ENCODE measurements at regions not wholly inside any gene's neighbourhood (a gene's known extent, or its start where the extent isn't known, plus 50 kb on each side); places are given as distances from the start of the nearest gene placed in this dataset.

DNA sequence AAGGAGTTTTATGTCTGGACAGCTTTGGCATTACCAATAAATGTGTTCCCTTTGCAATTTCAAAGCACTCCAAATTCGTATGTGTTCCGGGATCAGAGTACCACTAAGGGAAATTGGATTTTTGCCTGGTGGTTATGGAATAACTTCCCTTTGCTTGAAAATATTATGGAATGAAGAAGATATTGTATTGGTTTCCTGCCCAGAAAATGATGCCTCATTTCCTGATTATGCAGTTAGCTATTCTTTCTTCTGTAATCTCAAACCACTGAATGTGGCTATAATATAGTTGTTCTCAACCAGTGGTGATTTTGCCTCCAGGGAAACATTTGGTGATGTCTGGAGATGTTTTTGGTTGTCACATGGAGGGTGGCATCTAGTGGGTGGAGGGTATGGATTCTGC lies 142.9 kb downstream of the PCDH7 start:
- Histone ChIP-seq H3K27ac (ENCODE audit: low read depth, low read length) (peak overlapping the region; percentile 100), H3K9me3 (ENCODE audit: control insufficient read depth in 1 of 2, insufficient read depth in 1 of 2, low read depth in 1 of 2, low read length in 2 of 2) (no peaks in the 10 kb centered on the region), H2AFZ (ENCODE audit: low read depth, low read length, poor library complexity, severe bottlenecking) (no peak overlapping the region), H3K79me2 (ENCODE audit: insufficient read depth, low read length) (peaks cover 100% of the 10 kb centered on the region), H4K20me1 (ENCODE audit: insufficient read depth) (no peaks in the 10 kb centered on the region), H3K9ac (ENCODE audit: low read length) (peak overlapping the region; percentile 69), H3K4me2 (ENCODE audit: low read length) (peak overlapping the region; percentile 41), H3K9me2 (ENCODE audit: insufficient read depth) (no peaks in the 10 kb centered on the region), H3K27me3 (ENCODE audit: insufficient read depth, low read length) (no peaks in the 10 kb centered on the region), H3K4me3 (replicated peaks in 1 of 2; ENCODE audit: low read depth in 1 of 2, low read length in 2 of 2) (no peak overlapping the region), H3K4me1 (ENCODE audit: control insufficient read depth in 1 of 2, insufficient read depth in 2 of 2, low read length in 2 of 2) (peaks cover 90 to 100% of the 10 kb centered on the region in 2 experiments), H3K36me3 (ENCODE audit: control insufficient read depth in 1 of 2, insufficient read depth in 2 of 2, low read length in 2 of 2) (no peaks in the 10 kb centered on the region)
- intact Hi-C loops (cut with micrococcal nuclease) = loop anchor here (5.0 to 10.0 kb wide), 2 partner anchors 91 to 162 kb away; no protein-coding TSS in a partner anchor
- RAD21 ChIA-PET (ENCODE audit: low non-redundant PET in 1 of 2, low total read pairs in 2 of 2, uncharacterized antibody in 2 of 2, unreplicated experiment in 2 of 2) = no interaction called here
- BruUV-seq (replicated peaks) = no TSS peak
- ATAC-seq (no peak), DNase-seq (ENCODE audit: low read depth, low spot score) (no peak)
- CTCF ChIA-PET = no interaction called here
- POLR2A ChIA-PET = interaction anchor here (1.0 to 2.7 kb wide), 2 partner anchors 94 to 106 kb away, joined by 5 to 17 read pairs; no protein-coding TSS in a partner anchor
- TF ChIP-seq ELF1 (IDR thresholded peaks at IDR 0.05; ENCODE audit: borderline replicate concordance, low read depth) (peak; percentile 32; the same call in 1 of the 2 replicates), ZFX (IDR thresholded peaks at IDR 0.05) (no peak), ZNF274 (IDR thresholded peaks at IDR 0.05; ENCODE audit: low read depth, low read length) (no peak), EZH2 (IDR thresholded peaks at IDR 0.05) (no peak), CBX3 (IDR thresholded peaks at IDR 0.05; ENCODE audit: low read depth) (peak; percentile 66), REST (IDR thresholded peaks at IDR 0.05; ENCODE audit: low read depth) (no peak), CEBPB (IDR thresholded peaks at IDR 0.05; ENCODE audit: low read depth) (peak; percentile 71), FOSL1 (IDR thresholded peaks at IDR 0.05; ENCODE audit: low read depth) (peak; percentile 60), SP1 (IDR thresholded peaks at IDR 0.05; ENCODE audit: low read depth) (peak; percentile 92), YY1 (IDR thresholded peaks at IDR 0.05; ENCODE audit: extremely low read depth, insufficient replicate concordance, low read depth, low read length) (no peak), EZH2phosphoT487 (IDR thresholded peaks at IDR 0.05; ENCODE audit: borderline replicate concordance) (no peak), ZBTB33 (IDR thresholded peaks at IDR 0.05; ENCODE audit: extremely low read depth, insufficient replicate concordance, low read length) (no peak), POLR2AphosphoS5 (IDR thresholded peaks at IDR 0.05; ENCODE audit: low read depth, low read length) (no peak), SRF (IDR thresholded peaks at IDR 0.05; ENCODE audit: low read depth) (0 out of 2 replicates have a peak, but pooled peaks have one; percentile 58), RAD21 (IDR thresholded peaks at IDR 0.05; ENCODE audit: low read depth) (peak; percentile 34; the same call in 1 of the 2 replicates), JUND (IDR thresholded peaks at IDR 0.05) (peak; percentile 78), SIN3A (IDR thresholded peaks at IDR 0.05; ENCODE audit: low read depth) (no peak), TCF7L2 (IDR thresholded peaks at IDR 0.05; ENCODE audit: borderline replicate concordance, extremely low read depth, insufficient read depth, insufficient read length) (peak; percentile 54)
- TF ChIP-seq, protein P1, sequence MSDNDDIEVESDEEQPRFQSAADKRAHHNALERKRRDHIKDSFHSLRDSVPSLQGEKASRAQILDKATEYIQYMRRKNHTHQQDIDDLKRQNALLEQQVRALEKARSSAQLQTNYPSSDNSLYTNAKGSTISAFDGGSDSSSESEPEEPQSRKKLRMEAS (IDR thresholded peaks at IDR 0.05) = peak; percentile 56; the same call in 1 of the 2 replicates
- TF ChIP-seq, protein P2, sequence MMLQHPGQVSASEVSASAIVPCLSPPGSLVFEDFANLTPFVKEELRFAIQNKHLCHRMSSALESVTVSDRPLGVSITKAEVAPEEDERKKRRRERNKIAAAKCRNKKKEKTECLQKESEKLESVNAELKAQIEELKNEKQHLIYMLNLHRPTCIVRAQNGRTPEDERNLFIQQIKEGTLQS (IDR thresholded peaks at IDR 0.05) = no peak
- TF ChIP-seq, protein P3, sequence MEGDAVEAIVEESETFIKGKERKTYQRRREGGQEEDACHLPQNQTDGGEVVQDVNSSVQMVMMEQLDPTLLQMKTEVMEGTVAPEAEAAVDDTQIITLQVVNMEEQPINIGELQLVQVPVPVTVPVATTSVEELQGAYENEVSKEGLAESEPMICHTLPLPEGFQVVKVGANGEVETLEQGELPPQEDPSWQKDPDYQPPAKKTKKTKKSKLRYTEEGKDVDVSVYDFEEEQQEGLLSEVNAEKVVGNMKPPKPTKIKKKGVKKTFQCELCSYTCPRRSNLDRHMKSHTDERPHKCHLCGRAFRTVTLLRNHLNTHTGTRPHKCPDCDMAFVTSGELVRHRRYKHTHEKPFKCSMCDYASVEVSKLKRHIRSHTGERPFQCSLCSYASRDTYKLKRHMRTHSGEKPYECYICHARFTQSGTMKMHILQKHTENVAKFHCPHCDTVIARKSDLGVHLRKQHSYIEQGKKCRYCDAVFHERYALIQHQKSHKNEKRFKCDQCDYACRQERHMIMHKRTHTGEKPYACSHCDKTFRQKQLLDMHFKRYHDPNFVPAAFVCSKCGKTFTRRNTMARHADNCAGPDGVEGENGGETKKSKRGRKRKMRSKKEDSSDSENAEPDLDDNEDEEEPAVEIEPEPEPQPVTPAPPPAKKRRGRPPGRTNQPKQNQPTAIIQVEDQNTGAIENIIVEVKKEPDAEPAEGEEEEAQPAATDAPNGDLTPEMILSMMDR (IDR thresholded peaks at IDR 0.05 in 2 of 3, conservative IDR thresholded peaks at IDR 0.05 in 1 of 3; ENCODE audit: borderline replicate concordance in 1 of 3, insufficient read depth in 1 of 3, low read depth in 2 of 3, low read length in 2 of 3) = no peak

All from HCT116 (cell line).